Hepatocyte (in vitro differentiated cells): ENCODE measurements at regions not wholly inside any gene's neighbourhood (a gene's known extent, or its start where the extent isn't known, plus 50 kb on each side); places are given as distances from the start of the nearest gene placed in this dataset.

Experiments
- EZH2 ChIP-seq: fragments of 200-600 bp; sonication (generic); IDR thresholded peaks from 2 replicates; pipeline ENCODE4 v1.6.1; 2016; ENCODE audit warnings: antibody characterized with exemption, mild to moderate bottlenecking, borderline replicate concordance
- EZH2phosphoT487 ChIP-seq: fragments of 200-600 bp; sonication (generic); IDR thresholded peaks from one replicate; pipeline ENCODE4 v1.6.1; 2018; ENCODE audit warnings: antibody characterized with exemption, mild to moderate bottlenecking, low read depth, moderate library complexity; ENCODE audit not compliant: unreplicated experiment, severe bottlenecking
- TF ChIP-seq, protein P1 (sequence below): fragments of 200-600 bp; sonication (generic); IDR thresholded peaks from 2 replicates; pipeline ENCODE4 v1.5.1; 2016; ENCODE audit warnings: antibody characterized with exemption, mild to moderate bottlenecking; ENCODE audit not compliant: poor library complexity

DNA sequence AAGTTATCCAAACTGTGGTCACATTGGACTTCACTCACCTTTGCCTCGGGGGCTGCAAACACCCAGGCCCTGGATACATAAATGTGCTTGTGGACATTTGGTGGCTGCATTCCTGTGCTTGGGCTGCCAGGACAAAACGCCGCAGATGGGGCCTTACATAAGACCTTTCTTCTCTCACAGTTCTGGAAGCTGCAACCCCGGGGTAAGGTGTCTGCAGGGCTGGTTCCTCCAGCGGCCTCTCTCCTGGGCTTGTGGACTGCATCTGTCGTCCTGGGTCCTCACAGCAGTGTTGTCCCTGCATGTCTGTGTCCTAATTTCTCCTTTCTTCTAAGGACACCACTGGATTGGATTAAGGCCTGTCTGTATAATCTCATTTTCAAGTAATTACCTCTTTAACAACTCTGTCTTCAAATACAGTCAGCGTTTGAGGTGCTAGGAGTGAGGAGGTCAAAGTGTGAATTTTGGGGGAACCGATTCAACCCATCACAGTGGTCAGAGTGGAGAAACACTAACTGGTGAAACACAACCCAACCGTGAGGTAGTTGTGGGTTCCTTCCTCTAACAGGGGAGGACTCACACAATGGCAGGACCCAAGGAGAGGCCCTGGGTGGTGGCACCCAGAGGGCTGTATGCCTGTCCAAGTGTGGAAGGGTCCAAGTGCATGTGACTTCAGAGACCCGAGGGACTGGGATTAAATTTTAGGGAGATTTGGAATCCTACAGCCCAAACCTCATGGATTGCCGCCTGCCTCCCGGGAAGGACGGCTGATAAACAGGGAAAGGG is 415.6 kb downstream of the IRX2 start:
- TF ChIP-seq, protein P1, sequence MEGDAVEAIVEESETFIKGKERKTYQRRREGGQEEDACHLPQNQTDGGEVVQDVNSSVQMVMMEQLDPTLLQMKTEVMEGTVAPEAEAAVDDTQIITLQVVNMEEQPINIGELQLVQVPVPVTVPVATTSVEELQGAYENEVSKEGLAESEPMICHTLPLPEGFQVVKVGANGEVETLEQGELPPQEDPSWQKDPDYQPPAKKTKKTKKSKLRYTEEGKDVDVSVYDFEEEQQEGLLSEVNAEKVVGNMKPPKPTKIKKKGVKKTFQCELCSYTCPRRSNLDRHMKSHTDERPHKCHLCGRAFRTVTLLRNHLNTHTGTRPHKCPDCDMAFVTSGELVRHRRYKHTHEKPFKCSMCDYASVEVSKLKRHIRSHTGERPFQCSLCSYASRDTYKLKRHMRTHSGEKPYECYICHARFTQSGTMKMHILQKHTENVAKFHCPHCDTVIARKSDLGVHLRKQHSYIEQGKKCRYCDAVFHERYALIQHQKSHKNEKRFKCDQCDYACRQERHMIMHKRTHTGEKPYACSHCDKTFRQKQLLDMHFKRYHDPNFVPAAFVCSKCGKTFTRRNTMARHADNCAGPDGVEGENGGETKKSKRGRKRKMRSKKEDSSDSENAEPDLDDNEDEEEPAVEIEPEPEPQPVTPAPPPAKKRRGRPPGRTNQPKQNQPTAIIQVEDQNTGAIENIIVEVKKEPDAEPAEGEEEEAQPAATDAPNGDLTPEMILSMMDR = no peak
- TF ChIP-seq EZH2phosphoT487 (no peak), EZH2 (no peak)
